Renal cortical epithelial cell (primary cell): ENCODE measurements at regions not wholly inside any gene's neighbourhood (a gene's known extent, or its start where the extent isn't known, plus 50 kb on each side); places are given as distances from the start of the nearest gene placed in this dataset.

Experiments
- DNase-seq: peaks from one replicate; pipeline ENCODE4 v3.0.0-alpha.2; 2011; ENCODE audit warnings: low read depth

- DNase-seq: peak; percentile 41
Measured at GRCh38 chr7:85890244-85890811, 703.5 kb upstream of the SEMA3D start.

GRCh38 chr7:85887133-85887532, 700.3 kb upstream of the SEMA3D start:
- no peak for DNase-seq

GRCh38 chr7:85882335-85882734, 695.5 kb upstream of the SEMA3D start:
- peak; percentile 16 for DNase-seq

GRCh38 chr7:85875398-85875797, 688.5 kb upstream of the SEMA3D start:
- DNase-seq: no peak

- DNase-seq: no peak
Measured at GRCh38 chr7:85866540-85866939, 679.7 kb upstream of the SEMA3D start.

- peak; percentile 70 for DNase-seq
Measured at GRCh38 chr7:85851571-85852193, 664.8 kb upstream of the SEMA3D start.

- no peak for DNase-seq
Measured at GRCh38 chr7:85850381-85850780, 663.5 kb upstream of the SEMA3D start.

GRCh38 chr7:85840554-85840953, 653.7 kb upstream of the SEMA3D start:
- DNase-seq: no peak

- no peak for DNase-seq
Measured at GRCh38 chr7:85833066-85833465, 646.2 kb upstream of the SEMA3D start.

- DNase-seq: no peak
Measured at GRCh38 chr7:85830982-85831381, 644.1 kb upstream of the SEMA3D start.

GRCh38 chr7:85829817-85830432, 643.1 kb upstream of the SEMA3D start:
- DNase-seq: peak; percentile 14

- no peak for DNase-seq
Measured at GRCh38 chr7:85829176-85829575, 642.3 kb upstream of the SEMA3D start.

- DNase-seq: no peak
Measured at GRCh38 chr7:85828614-85829013, 641.8 kb upstream of the SEMA3D start.

- DNase-seq: no peak
Measured at GRCh38 chr7:85823396-85824080, 636.7 kb upstream of the SEMA3D start.

GRCh38 chr7:85821926-85822325, 635.1 kb upstream of the SEMA3D start:
- no peak for DNase-seq

GRCh38 chr7:85820702-85821443, 634.0 kb upstream of the SEMA3D start:
- no peak for DNase-seq

GRCh38 chr7:85815526-85815925, 628.7 kb upstream of the SEMA3D start:
- DNase-seq: no peak

GRCh38 chr7:85806321-85806720, 619.5 kb upstream of the SEMA3D start:
- no peak for DNase-seq

GRCh38 chr7:85805656-85806055, 618.8 kb upstream of the SEMA3D start:
- no peak for DNase-seq

- no peak for DNase-seq
Measured at GRCh38 chr7:85805249-85805648, 618.4 kb upstream of the SEMA3D start.

- no peak for DNase-seq
Measured at GRCh38 chr7:85802211-85802610, 615.4 kb upstream of the SEMA3D start.

GRCh38 chr7:85796956-85797355, 610.1 kb upstream of the SEMA3D start:
- no peak for DNase-seq
